PFSK-1 (cell line): ENCODE measurements at regions not wholly inside any gene's neighbourhood (a gene's known extent, or its start where the extent isn't known, plus 50 kb on each side); places are given as distances from the start of the nearest gene placed in this dataset.

ENCODE experiments used
- POLR2AphosphoS5 ChIP-seq: IDR thresholded peaks from 2 replicates; pipeline ENCODE4 v1.6.1; 2012; ENCODE audit warnings: low read depth, mild to moderate bottlenecking, control low read depth, low read length, moderate library complexity
- SIN3A ChIP-seq: IDR thresholded peaks from 2 replicates; pipeline ENCODE4 v1.6.1; 2012; ENCODE audit warnings: mild to moderate bottlenecking, low read length, moderate library complexity, borderline replicate concordance; ENCODE audit not compliant: insufficient read depth
- TF ChIP-seq, protein P1 (sequence below), 2 experiments: IDR thresholded peaks; 2 replicates each; pipeline versions ENCODE4 v1.6.1 to v1.8.0; 2011 to 2012; ENCODE audit warnings: low read depth in 2 of 2, low read length in 2 of 2, control low read depth in 1 of 2, inconsistent platforms in 1 of 2, mild to moderate bottlenecking in 1 of 2, moderate library complexity in 1 of 2; ENCODE audit not compliant: insufficient read depth in 1 of 2

DNA sequence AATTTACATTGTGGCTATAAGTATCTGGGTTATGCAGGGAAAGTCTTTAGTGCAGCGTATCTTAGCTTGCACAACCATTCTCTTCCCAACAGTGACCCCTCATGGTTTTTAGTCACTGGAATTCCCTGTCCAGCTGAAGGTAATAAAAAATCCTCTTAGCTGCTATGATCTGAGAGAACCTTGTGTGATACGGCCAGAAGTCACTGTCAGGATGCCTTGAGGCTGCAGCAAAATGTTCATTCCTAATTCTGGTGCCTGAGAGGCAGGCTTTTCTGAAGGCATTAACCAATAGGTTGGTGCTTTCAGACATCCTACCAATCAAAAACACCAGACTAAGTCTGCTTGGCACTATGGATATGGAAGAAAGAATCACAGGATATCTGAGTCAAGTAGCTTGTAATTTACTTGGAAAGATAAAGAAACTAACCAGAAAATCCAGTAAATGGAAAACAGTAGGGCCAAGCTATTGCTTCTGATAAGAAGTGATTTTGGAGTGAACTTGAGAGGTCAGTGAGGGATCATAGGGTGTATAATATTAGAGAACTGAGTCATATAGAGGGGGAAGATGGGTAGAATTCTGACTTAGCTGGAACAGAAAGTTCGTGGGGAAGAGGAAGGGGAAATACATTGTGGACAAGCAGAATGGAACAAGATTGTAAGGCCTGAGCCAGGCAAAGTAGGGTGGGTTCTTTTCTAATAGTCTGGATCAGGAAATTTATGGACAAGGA, 89.0 kb upstream of the SLC14A2 start:
- TF ChIP-seq, protein P1, sequence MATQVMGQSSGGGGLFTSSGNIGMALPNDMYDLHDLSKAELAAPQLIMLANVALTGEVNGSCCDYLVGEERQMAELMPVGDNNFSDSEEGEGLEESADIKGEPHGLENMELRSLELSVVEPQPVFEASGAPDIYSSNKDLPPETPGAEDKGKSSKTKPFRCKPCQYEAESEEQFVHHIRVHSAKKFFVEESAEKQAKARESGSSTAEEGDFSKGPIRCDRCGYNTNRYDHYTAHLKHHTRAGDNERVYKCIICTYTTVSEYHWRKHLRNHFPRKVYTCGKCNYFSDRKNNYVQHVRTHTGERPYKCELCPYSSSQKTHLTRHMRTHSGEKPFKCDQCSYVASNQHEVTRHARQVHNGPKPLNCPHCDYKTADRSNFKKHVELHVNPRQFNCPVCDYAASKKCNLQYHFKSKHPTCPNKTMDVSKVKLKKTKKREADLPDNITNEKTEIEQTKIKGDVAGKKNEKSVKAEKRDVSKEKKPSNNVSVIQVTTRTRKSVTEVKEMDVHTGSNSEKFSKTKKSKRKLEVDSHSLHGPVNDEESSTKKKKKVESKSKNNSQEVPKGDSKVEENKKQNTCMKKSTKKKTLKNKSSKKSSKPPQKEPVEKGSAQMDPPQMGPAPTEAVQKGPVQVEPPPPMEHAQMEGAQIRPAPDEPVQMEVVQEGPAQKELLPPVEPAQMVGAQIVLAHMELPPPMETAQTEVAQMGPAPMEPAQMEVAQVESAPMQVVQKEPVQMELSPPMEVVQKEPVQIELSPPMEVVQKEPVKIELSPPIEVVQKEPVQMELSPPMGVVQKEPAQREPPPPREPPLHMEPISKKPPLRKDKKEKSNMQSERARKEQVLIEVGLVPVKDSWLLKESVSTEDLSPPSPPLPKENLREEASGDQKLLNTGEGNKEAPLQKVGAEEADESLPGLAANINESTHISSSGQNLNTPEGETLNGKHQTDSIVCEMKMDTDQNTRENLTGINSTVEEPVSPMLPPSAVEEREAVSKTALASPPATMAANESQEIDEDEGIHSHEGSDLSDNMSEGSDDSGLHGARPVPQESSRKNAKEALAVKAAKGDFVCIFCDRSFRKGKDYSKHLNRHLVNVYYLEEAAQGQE (IDR thresholded peaks at IDR 0.05; ENCODE audit: insufficient read depth in 1 of 2, low read depth in 2 of 2, low read length in 2 of 2), result no peak
- TF ChIP-seq POLR2AphosphoS5 (no peak), SIN3A (no peak)
